Skeletal muscle tissue (tissue), 3 donors: ENCODE measurements at regions not wholly inside any gene's neighbourhood (a gene's known extent, or its start where the extent isn't known, plus 50 kb on each side); places are given as distances from the start of the nearest gene placed in this dataset.

Experiments used
- H3K27ac ChIP-seq: one replicate; pipeline ENCODE4 v1.7.0; 2013; ENCODE audit warnings: mild to moderate bottlenecking, low read depth, low read length, inconsistent platforms
- H3K27me3 ChIP-seq, 3 donors: one replicate each; pipeline ENCODE4 v1.7.0; 2013; ENCODE audit warnings: low read length in 3 of 3; ENCODE audit not compliant: control insufficient read depth in 3 of 3, insufficient read depth in 3 of 3
- H3K36me3 ChIP-seq, 3 donors: one replicate each; pipeline ENCODE4 v1.7.0; 2013; ENCODE audit warnings: low read length in 3 of 3; ENCODE audit not compliant: control insufficient read depth in 3 of 3, insufficient read depth in 3 of 3
- H3K4me1 ChIP-seq, 3 donors: one replicate each; pipeline ENCODE4 v1.7.0; 2013; ENCODE audit warnings: low read length in 3 of 3, mild to moderate bottlenecking in 3 of 3; ENCODE audit not compliant: control insufficient read depth in 3 of 3, insufficient read depth in 3 of 3
- H3K4me3 ChIP-seq, 3 donors: one replicate each; pipeline ENCODE4 v1.7.0; 2013; ENCODE audit warnings: low read length in 3 of 3
- H3K9ac ChIP-seq, 3 donors: one replicate each; pipeline ENCODE4 v1.7.0; 2013; ENCODE audit warnings: low read length in 3 of 3, mild to moderate bottlenecking in 3 of 3, moderate library complexity in 2 of 3, low read depth in 1 of 3
- H3K9me3 ChIP-seq, 3 donors: one replicate each; pipeline ENCODE4 v1.7.0; 2013; ENCODE audit warnings: low read length in 3 of 3; ENCODE audit not compliant: control insufficient read depth in 3 of 3
- donor health status: Osteomylitis.

GRCh38 chr10:3530783-3531645, 254.0 kb downstream of the KLF6 start:
- Histone ChIP-seq H3K36me3 (no peaks in the 10 kb centered on the region), H3K27ac (no peak overlapping the region), H3K9me3 (peaks cover 0 to 2% (median 0%) of the 10 kb centered on the region in 3 donors), H3K4me3 (no peak overlapping the region), H3K9ac (no peak overlapping the region), H3K4me1 (peaks cover 12 to 24% (median 22%) of the 10 kb centered on the region in 3 donors), H3K27me3 (no peaks in the 10 kb centered on the region)

DNA sequence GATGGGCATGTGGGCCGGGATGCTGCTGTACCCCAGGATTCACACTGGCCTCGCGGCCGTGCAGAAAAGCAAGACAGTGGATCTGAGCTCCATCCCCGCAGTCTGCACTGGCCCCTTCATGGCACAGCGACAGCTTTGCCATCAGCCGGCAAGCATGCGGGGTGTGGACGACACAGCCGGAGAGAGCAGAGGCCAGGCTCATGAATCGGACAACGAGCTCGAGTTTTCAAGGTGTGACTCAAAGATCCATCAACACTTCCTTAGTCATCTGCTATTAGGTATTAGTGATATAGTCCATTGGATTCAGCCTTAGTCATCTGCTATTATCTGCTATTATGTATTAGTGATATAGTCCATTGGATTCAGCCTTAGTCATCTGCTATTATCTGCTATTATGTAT, 254.7 kb downstream of the KLF6 start:
- Histone ChIP-seq H3K9me3 (peaks cover 0 to 2% (median 0%) of the 10 kb centered on the region in 3 donors), H3K4me1 (peaks cover 19 to 28% (median 23%) of the 10 kb centered on the region in 3 donors), H3K27me3 (no peaks in the 10 kb centered on the region), H3K36me3 (no peaks in the 10 kb centered on the region), H3K27ac (no peak overlapping the region), H3K9ac (no peak overlapping the region), H3K4me3 (no peak overlapping the region)

GRCh38 chr10:3529691-3530090, 255.3 kb downstream of the KLF6 start:
- H3K27me3 ChIP-seq = no peaks in the 10 kb centered on the region
- H3K9me3 ChIP-seq = peaks cover 0 to 2% (median 0%) of the 10 kb centered on the region in 3 donors
- H3K4me3 ChIP-seq = no peak overlapping the region
- H3K9ac ChIP-seq = no peak overlapping the region
- H3K4me1 ChIP-seq = peaks cover 20 to 28% (median 23%) of the 10 kb centered on the region in 3 donors
- no peaks in the 10 kb centered on the region for H3K36me3 ChIP-seq
- no peak overlapping the region for H3K27ac ChIP-seq

- Histone ChIP-seq H3K27ac (no peak overlapping the region), H3K4me3 (no peak overlapping the region), H3K9me3 (peaks cover 0 to 2% (median 0%) of the 10 kb centered on the region in 3 donors), H3K9ac (no peak overlapping the region), H3K27me3 (no peaks in the 10 kb centered on the region), H3K4me1 (peaks cover 20 to 28% (median 23%) of the 10 kb centered on the region in 3 donors), H3K36me3 (no peaks in the 10 kb centered on the region)
These were observed 256.1 kb downstream of the KLF6 start for GRCh38 chr10:3528823-3529403.

DNA sequence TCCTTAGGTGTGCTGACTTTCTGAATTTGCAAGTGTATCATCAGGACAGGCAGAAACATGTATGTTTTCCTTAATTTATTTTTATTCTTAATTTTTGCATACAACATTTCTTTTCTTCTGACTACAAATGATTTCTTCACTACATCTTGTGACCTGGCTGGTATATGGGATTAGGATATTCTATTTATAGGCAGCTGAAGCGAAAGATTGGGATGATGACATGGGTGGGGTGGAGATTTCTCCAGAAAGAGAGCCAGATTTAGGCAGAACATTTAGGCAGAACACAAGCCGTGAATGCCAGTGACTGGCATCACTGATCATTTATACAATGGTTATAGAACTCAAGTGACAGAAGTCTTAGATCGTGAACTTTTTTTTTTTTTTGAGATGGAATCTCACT, 256.7 kb downstream of the KLF6 start:
- peaks cover 20 to 28% (median 23%) of the 10 kb centered on the region in 3 donors for H3K4me1 ChIP-seq
- H3K9ac ChIP-seq = no peak overlapping the region
- H3K4me3 ChIP-seq = no peak overlapping the region
- no peaks in the 10 kb centered on the region for H3K27me3 ChIP-seq
- peaks cover 0 to 2% (median 0%) of the 10 kb centered on the region in 3 donors for H3K9me3 ChIP-seq
- no peaks in the 10 kb centered on the region for H3K36me3 ChIP-seq
- no peak overlapping the region for H3K27ac ChIP-seq

- no peak overlapping the region for H3K9ac ChIP-seq
These were observed 257.1 kb downstream of the KLF6 start for GRCh38 chr10:3527869-3528268.

GRCh38 chr10:3526727-3527501, 258.1 kb downstream of the KLF6 start:
- Histone ChIP-seq H3K4me1 (peaks cover 20 to 28% (median 23%) of the 10 kb centered on the region in 3 donors), H3K27me3 (no peaks in the 10 kb centered on the region), H3K9me3 (peaks cover 0 to 2% (median 0%) of the 10 kb centered on the region in 3 donors), H3K4me3 (no peak overlapping the region), H3K9ac (no peak overlapping the region), H3K27ac (peak overlapping the region; percentile 12), H3K36me3 (no peaks in the 10 kb centered on the region)

More at GRCh38 chr10:3527869-3528268, 257.1 kb downstream of the KLF6 start:
- Histone ChIP-seq H3K9me3 (peaks cover 0 to 2% (median 0%) of the 10 kb centered on the region in 3 donors), H3K27ac (peak overlapping the region; percentile 13), H3K27me3 (no peaks in the 10 kb centered on the region), H3K4me1 (peaks cover 20 to 28% (median 23%) of the 10 kb centered on the region in 3 donors), H3K4me3 (no peak overlapping the region), H3K36me3 (no peaks in the 10 kb centered on the region)

DNA sequence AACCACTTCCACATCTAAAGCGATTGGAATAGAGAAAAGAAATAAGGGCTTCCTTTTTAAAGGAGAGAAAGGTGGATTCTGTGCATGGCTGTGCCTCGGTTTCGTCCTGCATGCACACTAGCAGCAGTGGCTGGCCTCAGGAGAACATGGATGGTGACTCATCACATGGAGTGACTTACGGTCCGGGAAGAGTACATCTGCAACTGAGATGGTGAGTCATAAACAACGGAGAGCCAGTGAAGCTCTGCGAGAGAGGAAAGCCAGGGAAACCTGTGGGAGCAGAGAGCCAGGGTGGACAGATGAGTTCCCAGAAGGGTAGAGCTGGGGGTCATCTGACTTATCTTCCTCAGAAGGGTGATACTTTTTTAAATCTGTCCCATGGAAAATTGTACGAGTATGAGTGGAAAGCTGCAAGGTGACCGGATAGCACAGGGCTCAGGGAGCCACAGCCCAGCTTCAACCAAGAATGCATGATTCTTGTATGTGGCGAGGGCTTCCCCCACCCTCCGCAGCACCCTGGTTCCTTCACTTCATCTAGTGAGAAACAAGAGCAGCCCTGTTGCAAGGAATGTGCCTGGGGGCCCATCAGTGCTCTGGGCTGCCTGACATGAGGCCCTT, 259.1 kb downstream of the KLF6 start:
- Histone ChIP-seq H3K9ac (no peak overlapping the region), H3K4me3 (peak overlapping the region in 1 of 3 donors; percentile 25), H3K4me1 (peaks cover 20 to 28% (median 23%) of the 10 kb centered on the region in 3 donors), H3K9me3 (no peaks in the 10 kb centered on the region), H3K27me3 (no peaks in the 10 kb centered on the region), H3K36me3 (no peaks in the 10 kb centered on the region), H3K27ac (peak overlapping the region; percentile 12)

DNA sequence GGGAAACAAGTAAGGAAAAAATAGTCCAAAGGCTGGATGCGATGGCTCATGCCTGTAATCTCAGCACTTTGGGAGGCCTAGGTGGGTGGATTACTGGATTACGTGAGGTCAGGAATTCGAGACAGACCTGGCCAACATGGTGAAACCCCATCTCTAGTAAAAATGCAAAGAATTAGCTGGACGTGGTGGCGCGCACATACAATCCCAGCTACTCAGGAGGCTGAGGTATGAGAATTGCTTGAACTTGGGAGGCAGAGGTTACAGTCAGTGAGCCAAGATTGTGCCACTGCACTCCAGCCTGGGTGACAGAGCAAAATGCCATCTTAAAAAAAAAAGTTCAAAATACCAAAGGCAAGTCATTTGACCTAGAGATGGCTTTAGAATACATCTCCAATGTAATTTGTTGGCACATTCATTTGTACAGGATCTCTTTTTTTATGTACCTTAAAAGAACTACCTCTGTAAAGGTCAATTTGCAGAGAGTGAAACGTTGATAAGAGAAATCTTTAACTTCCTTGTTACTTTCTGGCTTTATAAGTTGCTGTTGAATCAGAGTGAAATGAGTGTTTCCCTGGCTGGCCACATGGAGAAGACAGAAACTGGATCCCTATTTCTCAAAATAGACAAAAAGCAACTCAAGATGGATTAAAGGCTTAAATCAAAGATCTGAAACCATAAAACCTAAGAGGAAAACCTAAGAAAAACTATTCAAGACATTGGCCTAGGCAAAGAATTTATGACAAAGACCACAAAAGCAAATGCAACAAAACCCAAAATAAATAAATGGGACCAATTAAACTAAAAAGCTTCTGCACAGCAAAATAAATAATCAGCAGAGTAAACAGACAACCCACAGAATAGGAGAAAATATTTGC, 260.7 kb downstream of the KLF6 start:
- no peaks in the 10 kb centered on the region for H3K9me3 ChIP-seq
- peaks cover 18 to 21% (median 20%) of the 10 kb centered on the region in 3 donors for H3K4me1 ChIP-seq
- no peak overlapping the region for H3K9ac ChIP-seq
- H3K27ac ChIP-seq = no peak overlapping the region
- no peaks in the 10 kb centered on the region for H3K36me3 ChIP-seq
- no peak overlapping the region for H3K4me3 ChIP-seq
- H3K27me3 ChIP-seq = no peaks in the 10 kb centered on the region
